ENCODE measurements at regions not wholly inside any gene's neighbourhood (a gene's known extent, or its start where the extent isn't known, plus 50 kb on each side); places are given as distances from the start of the nearest gene placed in this dataset.
A peak's percentile ranks its signal among the peaks of the same experiment; 100 is the strongest.
"Not testable (repeated sequence)": the region's sequence is repeated elsewhere in the genome, so short reads cannot be mapped to it uniquely, and the experiment has no call there.

GRCh38 chrX:75623535-75623934 lies 100.7 kb upstream of the ZDHHC15 start:
- Histone ChIP-seq H3K4me1 (ENCODE audit: control insufficient read depth in 2 of 2, insufficient read depth in 2 of 2, low read length in 2 of 2) (no peaks in the 10 kb centered on the region), H3K27me3 (ENCODE audit: control insufficient read depth in 2 of 2, insufficient read depth in 2 of 2, low read length in 2 of 2) (no peaks in the 10 kb centered on the region), H3K27ac (ENCODE audit: low read depth, low read length) (no peak overlapping the region), H3K4me3 (ENCODE audit: low read length) (no peak overlapping the region), H3K36me3 (ENCODE audit: control insufficient read depth in 2 of 3, insufficient read depth in 3 of 3, low read length in 3 of 3) (no peaks in the 10 kb centered on the region), H3K9me3 (ENCODE audit: control insufficient read depth in 2 of 3, low read length in 3 of 3) (no peaks in the 10 kb centered on the region)
- H3K9me3 Mint-ChIP-seq: peaks cover 0 to 5% (median 0%) of the 10 kb centered on the region in 11 donors
- no peak for ATAC-seq
- no peak for DNase-seq
- H3K27ac Mint-ChIP-seq: no peak overlapping the region
- ChIA-PET POLR2A (no interaction called here), CTCF (no interaction called here)
- intact Hi-C loops (cut with micrococcal nuclease): no loop called here
- no peak overlapping the region for H3K4me3 Mint-ChIP-seq
- no peaks in the 10 kb centered on the region for H3K4me1 Mint-ChIP-seq
- H3K36me3 Mint-ChIP-seq: peaks cover 0 to 1% (median 0%) of the 10 kb centered on the region in 5 donors
- no peaks in the 10 kb centered on the region for H3K27me3 Mint-ChIP-seq

GRCh38 chrX:75609406-75609805 lies 86.6 kb upstream of the ZDHHC15 start:
- Histone ChIP-seq H3K36me3 (ENCODE audit: control insufficient read depth in 2 of 3, insufficient read depth in 3 of 3, low read length in 3 of 3) (no peaks in the 10 kb centered on the region), H3K9me3 (ENCODE audit: control insufficient read depth in 2 of 3, low read length in 3 of 3) (no peaks in the 10 kb centered on the region), H3K4me3 (ENCODE audit: low read length) (no peak overlapping the region), H3K4me1 (ENCODE audit: control insufficient read depth in 2 of 2, insufficient read depth in 2 of 2, low read length in 2 of 2) (no peaks in the 10 kb centered on the region), H3K27ac (ENCODE audit: low read depth, low read length) (no peak overlapping the region), H3K27me3 (ENCODE audit: control insufficient read depth in 2 of 2, insufficient read depth in 2 of 2, low read length in 2 of 2) (no peaks in the 10 kb centered on the region)
- Mint-ChIP-seq H3K27ac (no peak overlapping the region), H3K36me3 (peaks cover 0 to 34% (median 18%) of the 10 kb centered on the region in 5 donors), H3K4me1 (no peaks in the 10 kb centered on the region), H3K9me3 (peaks cover 0 to 10% (median 5%) of the 10 kb centered on the region in 11 donors), H3K4me3 (no peak overlapping the region), H3K27me3 (peaks cover 0 to 6% (median 0%) of the 10 kb centered on the region in 5 donors)
- ChIA-PET POLR2A (no interaction called here), CTCF (no interaction called here)
- intact Hi-C loops (cut with micrococcal nuclease): loop anchor here in 1 of 2 donors (10.0 kb wide), 2 partner anchors 775 to 1055 kb away; no protein-coding TSS in a partner anchor
- no peak for ATAC-seq
- no peak for DNase-seq

GRCh38 chrX:75603833-75604232 lies 81.0 kb upstream of the ZDHHC15 start:
- Mint-ChIP-seq H3K4me3 (no peak overlapping the region), H3K9me3 (peaks cover 0 to 10% (median 2%) of the 10 kb centered on the region in 11 donors), H3K27ac (no peak overlapping the region), H3K27me3 (no peaks in the 10 kb centered on the region), H3K36me3 (peaks cover 0 to 15% (median 8%) of the 10 kb centered on the region in 5 donors), H3K4me1 (no peaks in the 10 kb centered on the region)
- Histone ChIP-seq H3K27ac (ENCODE audit: low read depth, low read length) (no peak overlapping the region), H3K4me3 (ENCODE audit: low read length) (no peak overlapping the region), H3K27me3 (ENCODE audit: control insufficient read depth in 2 of 2, insufficient read depth in 2 of 2, low read length in 2 of 2) (no peaks in the 10 kb centered on the region), H3K4me1 (ENCODE audit: control insufficient read depth in 2 of 2, insufficient read depth in 2 of 2, low read length in 2 of 2) (no peaks in the 10 kb centered on the region), H3K9me3 (ENCODE audit: control insufficient read depth in 2 of 3, low read length in 3 of 3) (no peaks in the 10 kb centered on the region), H3K36me3 (ENCODE audit: control insufficient read depth in 2 of 3, insufficient read depth in 3 of 3, low read length in 3 of 3) (no peaks in the 10 kb centered on the region)
- intact Hi-C loops (cut with micrococcal nuclease): loop anchor here (1.0 to 10.0 kb wide), 8 partner anchors 565 to 1222 kb away; partner anchors contain the start of gene NEXMIF (in 1 of the 2)
- ChIA-PET CTCF (interaction anchor here (1.1 kb wide), 1 partner anchor 564 kb away, joined by 3 read pairs; no protein-coding TSS in a partner anchor), POLR2A (no interaction called here)
- peak in 6 of 9 donors; percentile 4 to 47 (median 32) for DNase-seq
- no peak for ATAC-seq

DNA sequence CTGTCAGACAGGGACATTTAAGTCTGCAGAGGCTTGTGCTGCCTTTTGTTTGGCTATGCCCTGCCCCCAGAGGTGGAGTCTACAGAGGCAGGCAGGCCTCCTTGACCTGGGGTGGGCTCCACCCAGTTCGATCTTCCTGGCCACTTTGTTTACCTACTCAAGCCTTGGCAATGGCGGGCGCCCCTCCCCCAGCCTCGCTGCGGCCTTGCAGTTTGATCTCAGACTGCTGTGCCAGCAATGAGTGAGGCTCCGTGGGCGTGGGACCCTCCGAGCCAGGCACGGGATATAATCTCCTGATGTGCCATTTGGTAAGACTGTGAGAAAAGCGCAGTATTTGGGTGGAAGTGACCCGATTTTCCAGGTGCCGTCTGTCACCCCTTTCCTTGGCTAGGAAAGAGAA lies 79.2 kb upstream of the ZDHHC15 start:
- H3K36me3 ChIP-seq (ENCODE audit: control insufficient read depth in 2 of 3, insufficient read depth in 3 of 3, low read length in 3 of 3); H3K4me3 ChIP-seq (ENCODE audit: low read length); H3K27me3 ChIP-seq (ENCODE audit: control insufficient read depth in 2 of 2, insufficient read depth in 2 of 2, low read length in 2 of 2); H3K4me1 ChIP-seq (ENCODE audit: control insufficient read depth in 2 of 2, insufficient read depth in 2 of 2, low read length in 2 of 2); POLR2A ChIA-PET; CTCF ChIA-PET; H3K36me3 Mint-ChIP-seq; H3K4me3 Mint-ChIP-seq; H3K27me3 Mint-ChIP-seq; ATAC-seq; H3K27ac ChIP-seq (ENCODE audit: low read depth, low read length); H3K9me3 ChIP-seq (ENCODE audit: control insufficient read depth in 2 of 3, low read length in 3 of 3); H3K27ac Mint-ChIP-seq; DNase-seq; H3K4me1 Mint-ChIP-seq: not testable (repeated sequence)
- peaks cover 0 to 12% (median 2%) of the 10 kb centered on the region in 11 donors for H3K9me3 Mint-ChIP-seq
- intact Hi-C loops (cut with micrococcal nuclease): loop anchor here (5.0 to 10.0 kb wide), 5 partner anchors 767 to 1220 kb away; no protein-coding TSS in a partner anchor

DNA sequence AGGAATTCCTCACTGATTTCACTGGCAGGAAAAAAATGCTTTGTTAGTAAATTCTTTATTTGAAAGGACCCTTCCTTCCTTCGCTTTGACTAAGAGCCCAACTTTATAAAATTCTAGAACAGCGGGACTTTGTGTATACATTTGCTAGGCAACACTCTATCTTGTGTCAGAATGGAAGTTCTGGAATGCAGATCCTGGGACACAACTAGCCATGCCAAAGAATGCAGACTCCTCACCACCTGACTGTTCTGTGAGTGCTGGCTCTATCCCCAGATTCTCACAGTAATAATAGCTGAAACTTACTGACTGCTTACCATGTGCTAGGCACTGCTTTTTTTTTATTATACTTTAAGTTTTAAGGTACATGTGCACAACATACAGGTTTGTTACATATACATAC lies 73.3 kb upstream of the ZDHHC15 start:
- DNase-seq (no peak), ATAC-seq (no peak)
- Histone ChIP-seq H3K9me3 (ENCODE audit: control insufficient read depth in 2 of 3, low read length in 3 of 3) (no peaks in the 10 kb centered on the region), H3K36me3 (ENCODE audit: control insufficient read depth in 2 of 3, insufficient read depth in 3 of 3, low read length in 3 of 3) (no peaks in the 10 kb centered on the region), H3K27me3 (ENCODE audit: control insufficient read depth in 2 of 2, insufficient read depth in 2 of 2, low read length in 2 of 2) (no peaks in the 10 kb centered on the region), H3K4me3 (ENCODE audit: low read length) (no peak overlapping the region), H3K4me1 (ENCODE audit: control insufficient read depth in 2 of 2, insufficient read depth in 2 of 2, low read length in 2 of 2) (no peaks in the 10 kb centered on the region), H3K27ac (ENCODE audit: low read depth, low read length) (no peak overlapping the region)
- CTCF ChIA-PET: no interaction called here
- no peaks in the 10 kb centered on the region for H3K4me1 Mint-ChIP-seq
- intact Hi-C loops (cut with micrococcal nuclease): no loop called here
- peaks cover 0 to 6% (median 0%) of the 10 kb centered on the region in 5 donors for H3K36me3 Mint-ChIP-seq
- H3K27me3 Mint-ChIP-seq: no peaks in the 10 kb centered on the region
- H3K27ac Mint-ChIP-seq: no peak overlapping the region
- no peak overlapping the region for H3K4me3 Mint-ChIP-seq
- peaks cover 0 to 22% (median 5%) of the 10 kb centered on the region in 11 donors for H3K9me3 Mint-ChIP-seq
- POLR2A ChIA-PET: no interaction called here

DNA sequence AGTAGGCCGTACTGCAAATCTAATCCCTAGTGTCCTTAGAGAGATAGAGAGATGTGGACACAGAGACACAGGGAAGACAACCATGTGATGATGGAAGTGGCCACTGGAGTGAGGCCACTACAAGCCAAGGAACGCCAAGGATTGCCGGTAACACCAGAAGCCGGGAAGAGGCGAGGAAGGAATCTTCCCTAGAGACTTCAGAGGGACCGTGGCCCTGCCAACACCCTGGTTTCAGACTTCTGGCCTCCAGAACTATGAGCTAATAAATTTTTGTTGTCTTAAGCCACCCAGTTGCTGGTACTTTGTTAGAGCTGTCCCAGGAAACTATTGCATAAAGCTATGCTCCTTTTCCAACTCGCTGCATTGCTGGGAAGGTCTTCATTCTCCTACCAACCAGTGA lies 70.3 kb upstream of the ZDHHC15 start:
- POLR2A ChIA-PET; H3K4me1 Mint-ChIP-seq; ATAC-seq; intact Hi-C loops (cut with micrococcal nuclease); H3K4me3 Mint-ChIP-seq; H3K27me3 Mint-ChIP-seq; DNase-seq; H3K36me3 ChIP-seq (ENCODE audit: control insufficient read depth in 2 of 3, insufficient read depth in 3 of 3, low read length in 3 of 3); H3K27ac Mint-ChIP-seq; CTCF ChIA-PET; H3K36me3 Mint-ChIP-seq; H3K4me1 ChIP-seq (ENCODE audit: control insufficient read depth in 2 of 2, insufficient read depth in 2 of 2, low read length in 2 of 2); H3K9me3 ChIP-seq (ENCODE audit: control insufficient read depth in 2 of 3, low read length in 3 of 3); H3K27me3 ChIP-seq (ENCODE audit: control insufficient read depth in 2 of 2, insufficient read depth in 2 of 2, low read length in 2 of 2); H3K4me3 ChIP-seq (ENCODE audit: low read length); H3K27ac ChIP-seq (ENCODE audit: low read depth, low read length): not testable (repeated sequence)
- H3K9me3 Mint-ChIP-seq: peaks cover 0 to 22% (median 9%) of the 10 kb centered on the region in 11 donors

DNA sequence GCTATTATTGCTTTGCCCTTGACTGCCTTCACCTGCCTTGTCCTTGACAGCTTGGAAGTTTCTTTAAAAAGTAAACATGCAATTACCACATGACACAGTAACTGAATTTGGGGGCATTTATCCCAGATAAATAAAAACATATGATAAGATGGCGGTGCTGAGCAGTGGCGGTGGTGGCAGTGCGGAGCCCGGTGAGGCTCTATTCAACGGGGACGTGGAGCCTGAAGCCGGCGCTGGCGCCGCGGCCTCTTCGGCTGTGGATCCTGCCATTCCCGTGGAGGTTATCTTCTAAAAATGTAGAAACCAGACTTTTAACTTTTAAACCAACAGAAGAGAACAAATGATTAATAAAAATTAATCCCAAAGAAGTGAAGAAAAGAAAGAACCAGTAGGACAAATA lies 59.7 kb upstream of the ZDHHC15 start:
- H3K9me3 ChIP-seq (ENCODE audit: control insufficient read depth in 2 of 3, low read length in 3 of 3): no peaks in the 10 kb centered on the region
- no peak overlapping the region for H3K27ac ChIP-seq (ENCODE audit: low read depth, low read length)
- Mint-ChIP-seq H3K4me3 (no peak overlapping the region), H3K9me3 (peaks cover 0 to 34% (median 7%) of the 10 kb centered on the region in 11 donors), H3K4me1 (no peaks in the 10 kb centered on the region), H3K36me3 (peaks cover 0 to 46% (median 32%) of the 10 kb centered on the region in 5 donors), H3K27ac (no peak overlapping the region), H3K27me3 (no peaks in the 10 kb centered on the region)
- H3K4me3 ChIP-seq (ENCODE audit: low read length): no peak overlapping the region
- POLR2A ChIA-PET: no interaction called here
- no peaks in the 10 kb centered on the region for H3K4me1 ChIP-seq (ENCODE audit: control insufficient read depth in 2 of 2, insufficient read depth in 2 of 2, low read length in 2 of 2)
- intact Hi-C loops (cut with micrococcal nuclease): no loop called here
- ATAC-seq: no peak
- CTCF ChIA-PET: no interaction called here
- H3K36me3 ChIP-seq (ENCODE audit: control insufficient read depth in 2 of 3, insufficient read depth in 3 of 3, low read length in 3 of 3): no peaks in the 10 kb centered on the region
- H3K27me3 ChIP-seq (ENCODE audit: control insufficient read depth in 2 of 2, insufficient read depth in 2 of 2, low read length in 2 of 2): no peaks in the 10 kb centered on the region
- DNase-seq: no peak

Measured in naive thymus-derived CD4-positive, alpha-beta T cell (primary cell).